ENCODE measurements at regions not wholly inside any gene's neighbourhood (a gene's known extent, or its start where the extent isn't known, plus 50 kb on each side); places are given as distances from the start of the nearest gene placed in this dataset.
"Not testable (repeated sequence)": the region's sequence is repeated elsewhere in the genome, so short reads cannot be mapped to it uniquely, and the experiment has no call there.

GRCh38 chr2:89291717-89292298 is 600.3 kb downstream of the RPIA start:
- not testable (repeated sequence) for H3K27me3 Mint-ChIP-seq; ATAC-seq (replicated peaks)

GRCh38 chr2:89293399-89293798 is 601.9 kb downstream of the RPIA start:
- not testable (repeated sequence) for H3K27me3 Mint-ChIP-seq; H3K27ac Mint-ChIP-seq; ATAC-seq (replicated peaks); H3K4me1 Mint-ChIP-seq (ENCODE audit: low read depth in 2 of 2); H3K36me3 Mint-ChIP-seq (ENCODE audit: insufficient read depth); H3K9me3 Mint-ChIP-seq; DNase-seq; H3K4me3 Mint-ChIP-seq

More at GRCh38 chr2:89291717-89292298, 600.3 kb downstream of the RPIA start:
- not testable (repeated sequence) for H3K4me1 Mint-ChIP-seq (ENCODE audit: low read depth in 2 of 2); H3K9me3 Mint-ChIP-seq; H3K36me3 Mint-ChIP-seq (ENCODE audit: insufficient read depth); H3K27ac Mint-ChIP-seq; DNase-seq; H3K4me3 Mint-ChIP-seq

- ATAC-seq (replicated peaks); H3K36me3 Mint-ChIP-seq (ENCODE audit: insufficient read depth); H3K4me1 Mint-ChIP-seq (ENCODE audit: low read depth in 2 of 2); H3K27me3 Mint-ChIP-seq; H3K27ac Mint-ChIP-seq; H3K9me3 Mint-ChIP-seq; H3K4me3 Mint-ChIP-seq; DNase-seq: not testable (repeated sequence)
These were observed 602.9 kb downstream of the RPIA start for GRCh38 chr2:89294335-89294734.

- ATAC-seq (replicated peaks); DNase-seq; H3K4me3 Mint-ChIP-seq; H3K36me3 Mint-ChIP-seq (ENCODE audit: insufficient read depth); H3K27ac Mint-ChIP-seq; H3K27me3 Mint-ChIP-seq; H3K4me1 Mint-ChIP-seq (ENCODE audit: low read depth in 2 of 2); H3K9me3 Mint-ChIP-seq: not testable (repeated sequence)
These were observed 605.4 kb downstream of the RPIA start for GRCh38 chr2:89296820-89297398.

- not testable (repeated sequence) for H3K4me3 Mint-ChIP-seq; DNase-seq; H3K9me3 Mint-ChIP-seq; H3K4me1 Mint-ChIP-seq (ENCODE audit: low read depth in 2 of 2); H3K27me3 Mint-ChIP-seq; ATAC-seq (replicated peaks); H3K27ac Mint-ChIP-seq; H3K36me3 Mint-ChIP-seq (ENCODE audit: insufficient read depth)
These were observed 607.7 kb downstream of the RPIA start for GRCh38 chr2:89299196-89299595.

GRCh38 chr2:89305623-89306022 is 614.1 kb downstream of the RPIA start:
- not testable (repeated sequence) for H3K27me3 Mint-ChIP-seq; H3K27ac Mint-ChIP-seq; DNase-seq; H3K9me3 Mint-ChIP-seq; H3K4me3 Mint-ChIP-seq; ATAC-seq (replicated peaks); H3K4me1 Mint-ChIP-seq (ENCODE audit: low read depth in 2 of 2); H3K36me3 Mint-ChIP-seq (ENCODE audit: insufficient read depth)

- H3K4me1 Mint-ChIP-seq (ENCODE audit: low read depth in 2 of 2); H3K27ac Mint-ChIP-seq; ATAC-seq (replicated peaks); H3K36me3 Mint-ChIP-seq (ENCODE audit: insufficient read depth); H3K9me3 Mint-ChIP-seq; H3K27me3 Mint-ChIP-seq; DNase-seq; H3K4me3 Mint-ChIP-seq: not testable (repeated sequence)
These were observed 615.6 kb downstream of the RPIA start for GRCh38 chr2:89306869-89307637.

GRCh38 chr2:89318990-89319389 is 627.5 kb downstream of the RPIA start:
- not testable (repeated sequence) for H3K27me3 Mint-ChIP-seq; H3K4me1 Mint-ChIP-seq (ENCODE audit: low read depth in 2 of 2); H3K36me3 Mint-ChIP-seq (ENCODE audit: insufficient read depth); DNase-seq; H3K27ac Mint-ChIP-seq; ATAC-seq (replicated peaks); H3K9me3 Mint-ChIP-seq; H3K4me3 Mint-ChIP-seq

- H3K4me1 Mint-ChIP-seq (ENCODE audit: low read depth in 2 of 2); H3K27me3 Mint-ChIP-seq; H3K4me3 Mint-ChIP-seq; DNase-seq; H3K36me3 Mint-ChIP-seq (ENCODE audit: insufficient read depth); H3K27ac Mint-ChIP-seq; ATAC-seq (replicated peaks); H3K9me3 Mint-ChIP-seq: not testable (repeated sequence)
These were observed 634.4 kb downstream of the RPIA start for GRCh38 chr2:89325894-89326293.

- H3K4me1 Mint-ChIP-seq (ENCODE audit: low read depth in 2 of 2); H3K27me3 Mint-ChIP-seq; H3K9me3 Mint-ChIP-seq; ATAC-seq (replicated peaks); H3K27ac Mint-ChIP-seq; DNase-seq; H3K4me3 Mint-ChIP-seq; H3K36me3 Mint-ChIP-seq (ENCODE audit: insufficient read depth): not testable (repeated sequence)
These were observed 635.0 kb downstream of the RPIA start for GRCh38 chr2:89326455-89326854.

GRCh38 chr2:89328790-89329189 is 637.3 kb downstream of the RPIA start:
- not testable (repeated sequence) for H3K9me3 Mint-ChIP-seq; H3K27me3 Mint-ChIP-seq; H3K27ac Mint-ChIP-seq; H3K36me3 Mint-ChIP-seq (ENCODE audit: insufficient read depth); DNase-seq; H3K4me3 Mint-ChIP-seq; H3K4me1 Mint-ChIP-seq (ENCODE audit: low read depth in 2 of 2)
- ATAC-seq (replicated peaks), result peak; percentile 35
